ENCODE measurements at regions not wholly inside any gene's neighbourhood (a gene's known extent, or its start where the extent isn't known, plus 50 kb on each side); places are given as distances from the start of the nearest gene placed in this dataset.
A peak's percentile ranks its signal among the peaks of the same experiment; 100 is the strongest.

GRCh38 chr1:58844176-58844575 is 60.3 kb upstream of the JUN start:
- ChIA-PET CTCF (no interaction called here), POLR2A (no interaction called here)
- in situ Hi-C loops (cut with HindIII; ENCODE audit: low pct_unique_long_range_greater_than_20kb, low sequenced_read_pairs) (no loop called here), intact Hi-C loops (cut with micrococcal nuclease; ENCODE audit: unreplicated experiment) (no loop called here)
- no peak overlapping the region for H3K27ac ChIP-seq (ENCODE audit: low read length)
- H3K27me3 ChIP-seq (ENCODE audit: control insufficient read depth, insufficient read depth, low read length) = no peaks in the 10 kb centered on the region
- no peak for ATAC-seq
- TF ChIP-seq TCF7L2 (IDR thresholded peaks at IDR 0.05; ENCODE audit: low read depth, low read length) (no peak), SIN3A (IDR thresholded peaks at IDR 0.05; ENCODE audit: borderline replicate concordance, insufficient read depth, low read depth, low read length) (no peak), POLR2AphosphoS5 (IDR thresholded peaks at IDR 0.05; ENCODE audit: low read depth, low read length) (no peak), CTCF (IDR thresholded peaks at IDR 0.05) (no peak)
- TF ChIP-seq, protein P1, sequence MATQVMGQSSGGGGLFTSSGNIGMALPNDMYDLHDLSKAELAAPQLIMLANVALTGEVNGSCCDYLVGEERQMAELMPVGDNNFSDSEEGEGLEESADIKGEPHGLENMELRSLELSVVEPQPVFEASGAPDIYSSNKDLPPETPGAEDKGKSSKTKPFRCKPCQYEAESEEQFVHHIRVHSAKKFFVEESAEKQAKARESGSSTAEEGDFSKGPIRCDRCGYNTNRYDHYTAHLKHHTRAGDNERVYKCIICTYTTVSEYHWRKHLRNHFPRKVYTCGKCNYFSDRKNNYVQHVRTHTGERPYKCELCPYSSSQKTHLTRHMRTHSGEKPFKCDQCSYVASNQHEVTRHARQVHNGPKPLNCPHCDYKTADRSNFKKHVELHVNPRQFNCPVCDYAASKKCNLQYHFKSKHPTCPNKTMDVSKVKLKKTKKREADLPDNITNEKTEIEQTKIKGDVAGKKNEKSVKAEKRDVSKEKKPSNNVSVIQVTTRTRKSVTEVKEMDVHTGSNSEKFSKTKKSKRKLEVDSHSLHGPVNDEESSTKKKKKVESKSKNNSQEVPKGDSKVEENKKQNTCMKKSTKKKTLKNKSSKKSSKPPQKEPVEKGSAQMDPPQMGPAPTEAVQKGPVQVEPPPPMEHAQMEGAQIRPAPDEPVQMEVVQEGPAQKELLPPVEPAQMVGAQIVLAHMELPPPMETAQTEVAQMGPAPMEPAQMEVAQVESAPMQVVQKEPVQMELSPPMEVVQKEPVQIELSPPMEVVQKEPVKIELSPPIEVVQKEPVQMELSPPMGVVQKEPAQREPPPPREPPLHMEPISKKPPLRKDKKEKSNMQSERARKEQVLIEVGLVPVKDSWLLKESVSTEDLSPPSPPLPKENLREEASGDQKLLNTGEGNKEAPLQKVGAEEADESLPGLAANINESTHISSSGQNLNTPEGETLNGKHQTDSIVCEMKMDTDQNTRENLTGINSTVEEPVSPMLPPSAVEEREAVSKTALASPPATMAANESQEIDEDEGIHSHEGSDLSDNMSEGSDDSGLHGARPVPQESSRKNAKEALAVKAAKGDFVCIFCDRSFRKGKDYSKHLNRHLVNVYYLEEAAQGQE (IDR thresholded peaks at IDR 0.05; ENCODE audit: insufficient read depth in 1 of 2, low read depth in 2 of 2, low read length in 1 of 2) = no peak
- peaks cover 18% of the 10 kb centered on the region for H3K4me1 ChIP-seq (ENCODE audit: control insufficient read depth, insufficient read depth, low read length)
- no peaks in the 10 kb centered on the region for H3K9me3 ChIP-seq (ENCODE audit: control insufficient read depth, insufficient read depth, low read depth, low read length)
- DNase-seq (ENCODE audit: low read depth, low spot score) = no peak
- H3K4me3 ChIP-seq (ENCODE audit: low read depth in 2 of 2, low read length in 2 of 2) = no peak overlapping the region
- H3K36me3 ChIP-seq (ENCODE audit: control insufficient read depth, insufficient read depth, low read length) = no peaks in the 10 kb centered on the region
- no TSS peak for BruUV-seq (replicated peaks)

DNA sequence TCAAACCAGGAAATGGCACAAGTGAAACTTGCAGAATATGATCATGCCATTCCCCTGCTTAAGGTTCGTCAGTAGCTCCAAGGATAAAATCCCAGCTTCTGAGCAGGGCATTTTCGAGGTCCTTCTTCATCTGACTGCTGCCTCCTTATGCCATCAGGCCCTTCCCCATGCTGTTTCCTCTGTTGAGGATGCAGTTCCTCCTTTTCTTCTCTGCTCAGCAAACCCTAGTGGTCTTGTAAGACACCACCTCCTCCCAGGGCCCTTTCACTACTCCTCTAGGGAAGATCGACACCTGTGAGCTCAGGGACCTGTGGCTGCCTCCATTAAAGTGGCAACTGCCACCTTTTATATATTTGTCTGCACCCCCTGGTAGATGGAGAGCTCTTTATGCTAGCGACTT is 62.1 kb upstream of the JUN start:
- no peaks in the 10 kb centered on the region for H3K36me3 ChIP-seq (ENCODE audit: control insufficient read depth, insufficient read depth, low read length)
- ChIA-PET POLR2A (no interaction called here), CTCF (no interaction called here)
- H3K27ac ChIP-seq (ENCODE audit: low read length) = peak overlapping the region; percentile 49
- no peaks in the 10 kb centered on the region for H3K27me3 ChIP-seq (ENCODE audit: control insufficient read depth, insufficient read depth, low read length)
- in situ Hi-C loops (cut with HindIII; ENCODE audit: low pct_unique_long_range_greater_than_20kb, low sequenced_read_pairs) (no loop called here), intact Hi-C loops (cut with micrococcal nuclease; ENCODE audit: unreplicated experiment) (no loop called here)
- no peak for TF ChIP-seq CTCF (IDR thresholded peaks at IDR 0.05)
- TF ChIP-seq POLR2AphosphoS5 (IDR thresholded peaks at IDR 0.05; ENCODE audit: low read depth, low read length) = no peak
- no peak for TF ChIP-seq TCF7L2 (IDR thresholded peaks at IDR 0.05; ENCODE audit: low read depth, low read length)
- no peak for TF ChIP-seq SIN3A (IDR thresholded peaks at IDR 0.05; ENCODE audit: borderline replicate concordance, insufficient read depth, low read depth, low read length)
- TF ChIP-seq, protein P1 (IDR thresholded peaks at IDR 0.05; ENCODE audit: insufficient read depth in 1 of 2, low read depth in 2 of 2, low read length in 1 of 2) = no peak
- peaks cover 30% of the 10 kb centered on the region for H3K4me1 ChIP-seq (ENCODE audit: control insufficient read depth, insufficient read depth, low read length)
- ATAC-seq (no peak), DNase-seq (ENCODE audit: low read depth, low spot score) (no peak)
- BruUV-seq (replicated peaks) = no TSS peak
- no peak overlapping the region for H3K4me3 ChIP-seq (ENCODE audit: low read depth in 2 of 2, low read length in 2 of 2)
- H3K9me3 ChIP-seq (ENCODE audit: control insufficient read depth, insufficient read depth, low read depth, low read length) = no peaks in the 10 kb centered on the region
